Right lobe of liver (tissue), 4 donors: ENCODE measurements at regions not wholly inside any gene's neighbourhood (a gene's known extent, or its start where the extent isn't known, plus 50 kb on each side); places are given as distances from the start of the nearest gene placed in this dataset.

ENCODE experiments used
- CTCF ChIP-seq, 4 donors: fragments of 200-600 bp in 3 of 4; fragments of 450-650 bp in 1 of 4; IDR thresholded peaks; one replicate each; pipeline versions ENCODE4 v1.5.1 to v1.8.0; 2016 to 2022; ENCODE audit warnings: antibody characterized with exemption in 4 of 4, mild to moderate bottlenecking in 2 of 4
- POLR2A ChIP-seq: fragments of 450-650 bp; IDR thresholded peaks from one replicate; pipeline ENCODE4 v1.6.1; 2017; ENCODE audit warnings: antibody characterized with exemption, mild to moderate bottlenecking
- donor health status: DM: no; HTN: no; CAD: no.
- donor health status: DM: no; HTN: no; CAD: no.
- donor health status: DM: no; HTN: yes; CAD: no.

GRCh38 chr12:37543966-37544668 lies 772.5 kb upstream of the ALG10B start:
- TF ChIP-seq POLR2A (no peak), CTCF (IDR thresholded peaks at IDR 0.05) (no peak)
